Stomach smooth muscle (tissue), 2 donors: ENCODE measurements at regions not wholly inside any gene's neighbourhood (a gene's known extent, or its start where the extent isn't known, plus 50 kb on each side); places are given as distances from the start of the nearest gene placed in this dataset.

Experiments used
- H3K27ac ChIP-seq: one replicate; pipeline ENCODE4 v1.7.0; 2013; ENCODE audit warnings: mild to moderate bottlenecking, low read length, inconsistent platforms
- H3K27me3 ChIP-seq, 2 donors: one replicate each; pipeline ENCODE4 v1.7.0; 2013; ENCODE audit warnings: low read length in 2 of 2; ENCODE audit not compliant: insufficient read depth in 2 of 2, control insufficient read depth in 1 of 2
- H3K36me3 ChIP-seq, 2 donors: one replicate each; pipeline ENCODE4 v1.7.0; 2013; ENCODE audit warnings: low read length in 2 of 2; ENCODE audit not compliant: control insufficient read depth in 2 of 2, insufficient read depth in 2 of 2
- H3K4me1 ChIP-seq: one replicate; pipeline ENCODE4 v1.7.0; 2013; ENCODE audit warnings: low read length; ENCODE audit not compliant: control insufficient read depth, insufficient read depth
- H3K4me3 ChIP-seq, 2 donors: one replicate each; pipeline ENCODE4 v1.7.0; 2013; ENCODE audit warnings: low read length in 2 of 2
- H3K9ac ChIP-seq, 2 donors: one replicate each; pipeline ENCODE4 v1.7.0; 2013; ENCODE audit warnings: low read length in 2 of 2, mild to moderate bottlenecking in 1 of 2
- H3K9me3 ChIP-seq, 2 donors: one replicate each; pipeline ENCODE4 v1.7.0; 2013; ENCODE audit warnings: low read length in 2 of 2; ENCODE audit not compliant: control insufficient read depth in 2 of 2
- donor health status: healthy.
- donor health status: Pancreatic carcinoma.

- H3K27me3 ChIP-seq, result no peaks in the 10 kb centered on the region
- H3K36me3 ChIP-seq, result no peaks in the 10 kb centered on the region
- H3K4me1 ChIP-seq, result peaks cover 5% of the 10 kb centered on the region
- H3K27ac ChIP-seq, result no peak overlapping the region
- H3K4me3 ChIP-seq, result peak overlapping the region; percentile 48 to 57
- H3K9me3 ChIP-seq, result no peaks in the 10 kb centered on the region
- H3K9ac ChIP-seq, result no peak overlapping the region
Observed at GRCh38 chr1:193418745-193419058, 232.3 kb upstream of the B3GALT2 start.

- Histone ChIP-seq H3K4me1 (peaks cover 5% of the 10 kb centered on the region), H3K27me3 (no peaks in the 10 kb centered on the region), H3K36me3 (no peaks in the 10 kb centered on the region), H3K4me3 (peak overlapping the region; percentile 48 to 57), H3K9ac (peak overlapping the region; percentile 50 to 58), H3K9me3 (no peaks in the 10 kb centered on the region), H3K27ac (no peak overlapping the region)
Observed at GRCh38 chr1:193417945-193418744, 231.7 kb upstream of the B3GALT2 start.

GRCh38 chr1:193417403-193417802 is 231.0 kb upstream of the B3GALT2 start:
- H3K36me3 ChIP-seq, result no peaks in the 10 kb centered on the region
- no peak overlapping the region for H3K27ac ChIP-seq
- no peaks in the 10 kb centered on the region for H3K9me3 ChIP-seq
- no peak overlapping the region for H3K4me3 ChIP-seq
- peaks cover 5% of the 10 kb centered on the region for H3K4me1 ChIP-seq
- no peak overlapping the region for H3K9ac ChIP-seq
- H3K27me3 ChIP-seq, result no peaks in the 10 kb centered on the region

GRCh38 chr1:193416226-193417024 is 230.0 kb upstream of the B3GALT2 start:
- H3K4me1 ChIP-seq, result peaks cover 5% of the 10 kb centered on the region
- no peaks in the 10 kb centered on the region for H3K9me3 ChIP-seq
- no peaks in the 10 kb centered on the region for H3K27me3 ChIP-seq
- no peak overlapping the region for H3K9ac ChIP-seq
- no peak overlapping the region for H3K27ac ChIP-seq
- H3K36me3 ChIP-seq, result no peaks in the 10 kb centered on the region
- H3K4me3 ChIP-seq, result no peak overlapping the region

- Histone ChIP-seq H3K9me3 (no peaks in the 10 kb centered on the region), H3K4me1 (peaks cover 5% of the 10 kb centered on the region), H3K27me3 (no peaks in the 10 kb centered on the region), H3K9ac (no peak overlapping the region), H3K27ac (no peak overlapping the region), H3K36me3 (no peaks in the 10 kb centered on the region), H3K4me3 (no peak overlapping the region)
Observed at GRCh38 chr1:193415256-193415655, 228.8 kb upstream of the B3GALT2 start.

- Histone ChIP-seq H3K27ac (no peak overlapping the region), H3K9ac (no peak overlapping the region), H3K27me3 (no peaks in the 10 kb centered on the region), H3K4me1 (peaks cover 5% of the 10 kb centered on the region), H3K9me3 (no peaks in the 10 kb centered on the region), H3K36me3 (no peaks in the 10 kb centered on the region), H3K4me3 (no peak overlapping the region)
Observed at GRCh38 chr1:193413376-193413775, 227.0 kb upstream of the B3GALT2 start.

- Histone ChIP-seq H3K4me3 (no peak overlapping the region), H3K9ac (no peak overlapping the region), H3K27ac (no peak overlapping the region), H3K9me3 (no peaks in the 10 kb centered on the region), H3K27me3 (no peaks in the 10 kb centered on the region), H3K4me1 (peaks cover 1% of the 10 kb centered on the region), H3K36me3 (no peaks in the 10 kb centered on the region)
Observed at GRCh38 chr1:193412748-193413147, 226.3 kb upstream of the B3GALT2 start.

- H3K36me3 ChIP-seq, result no peaks in the 10 kb centered on the region
- H3K4me3 ChIP-seq, result no peak overlapping the region
- no peak overlapping the region for H3K27ac ChIP-seq
- H3K27me3 ChIP-seq, result no peaks in the 10 kb centered on the region
- H3K9ac ChIP-seq, result no peak overlapping the region
- H3K9me3 ChIP-seq, result no peaks in the 10 kb centered on the region
- H3K4me1 ChIP-seq, result no peaks in the 10 kb centered on the region
Observed at GRCh38 chr1:193411714-193412113, 225.3 kb upstream of the B3GALT2 start.

- Histone ChIP-seq H3K27me3 (no peaks in the 10 kb centered on the region), H3K9ac (no peak overlapping the region), H3K4me1 (no peaks in the 10 kb centered on the region), H3K4me3 (no peak overlapping the region), H3K36me3 (no peaks in the 10 kb centered on the region), H3K9me3 (no peaks in the 10 kb centered on the region), H3K27ac (no peak overlapping the region)
Observed at GRCh38 chr1:193411215-193411614, 224.8 kb upstream of the B3GALT2 start.

- H3K4me1 ChIP-seq, result no peaks in the 10 kb centered on the region
- H3K27ac ChIP-seq, result no peak overlapping the region
- H3K27me3 ChIP-seq, result no peaks in the 10 kb centered on the region
- no peaks in the 10 kb centered on the region for H3K9me3 ChIP-seq
- no peaks in the 10 kb centered on the region for H3K36me3 ChIP-seq
- H3K4me3 ChIP-seq, result peak overlapping the region; percentile 41 to 47
- H3K9ac ChIP-seq, result no peak overlapping the region
Observed at GRCh38 chr1:193408782-193409293, 222.4 kb upstream of the B3GALT2 start.

GRCh38 chr1:193406901-193407300 is 220.5 kb upstream of the B3GALT2 start:
- Histone ChIP-seq H3K4me3 (no peak overlapping the region), H3K9me3 (no peaks in the 10 kb centered on the region), H3K27me3 (no peaks in the 10 kb centered on the region), H3K27ac (no peak overlapping the region), H3K4me1 (no peaks in the 10 kb centered on the region), H3K36me3 (no peaks in the 10 kb centered on the region), H3K9ac (no peak overlapping the region)
